Sigmoid colon (tissue), 6 donors: ENCODE measurements at regions not wholly inside any gene's neighbourhood (a gene's known extent, or its start where the extent isn't known, plus 50 kb on each side); places are given as distances from the start of the nearest gene placed in this dataset.

Experiments
- DNase-seq: peaks from one replicate; pipeline ENCODE4 v3.0.0-alpha.2; 2019
- H3K27ac ChIP-seq, 4 donors: fragments of 200-600 bp; sonication (generic); one replicate each; pipeline ENCODE4 v1.5.1; 2016 to 2019; ENCODE audit warnings: mild to moderate bottlenecking in 1 of 4
- H3K27me3 ChIP-seq, 3 donors: fragments of 200-600 bp; sonication (generic); one replicate each; pipeline ENCODE4 v1.5.1; 2019; ENCODE audit warnings: mild to moderate bottlenecking in 1 of 3
- H3K36me3 ChIP-seq, 4 donors: fragments of 200-600 bp; sonication (generic); one replicate each; pipeline ENCODE4 v1.5.1; 2016 to 2019
- H3K4me1 ChIP-seq, 4 donors: fragments of 200-600 bp; sonication (generic); one replicate each; pipeline ENCODE4 v1.5.1; 2017 to 2019
- H3K4me3 ChIP-seq, 4 donors: fragments of 200-600 bp; sonication (generic); one replicate each; pipeline ENCODE4 v1.5.1; 2017 to 2019; ENCODE audit warnings: mild to moderate bottlenecking in 2 of 4, moderate library complexity in 1 of 4
- H3K9me3 ChIP-seq, 4 donors: fragments of 200-600 bp in 3 of 4; sonication (generic) in 3 of 4; one replicate each; pipeline versions ENCODE4 v1.5.1 to v1.6.1; 2013 to 2019
- EP300 ChIP-seq, 4 donors: sonication (generic); formaldehyde crosslinking; IDR thresholded peaks; one replicate each; pipeline ENCODE4 v1.6.1; 2017; ENCODE audit warnings: antibody characterized with exemption in 4 of 4
- POLR2A ChIP-seq, 2 donors: fragments of 450-650 bp; IDR thresholded peaks; one replicate each; pipeline ENCODE4 v1.6.1; 2016; ENCODE audit warnings: antibody characterized with exemption in 2 of 2, mild to moderate bottlenecking in 2 of 2, moderate library complexity in 2 of 2
- POLR2AphosphoS5 ChIP-seq, 4 donors: sonication (generic); formaldehyde crosslinking; IDR thresholded peaks; one replicate each; pipeline ENCODE4 v1.6.1; 2017; ENCODE audit warnings: antibody characterized with exemption in 4 of 4
- WGBS, 2 donors: extraction: QIAGEN DNeasy Blood & Tissue Kit; methylation state at CpG; one replicate each; pipeline ENCODE4 v1.1.7; 2013; 5-methylcytosine and 5-hydroxymethylcytosine counted together
- intact Hi-C: fragments of 100-400 bp; cut with DNase I; formaldehyde crosslinking; loops from one replicate; pipeline ENCODE4 v1.15.1; 2023
- TF ChIP-seq, protein P1 (sequence below), 4 experiments: fragments of 450-650 bp in 3 of 4; fragments of 200-600 bp in 1 of 4; IDR thresholded peaks; one replicate each; pipeline ENCODE4 v1.5.1; 2016 to 2019; ENCODE audit warnings: antibody characterized with exemption in 4 of 4, mild to moderate bottlenecking in 3 of 4, moderate library complexity in 2 of 4
- donor health status: healthy with polysubstance abuse.
- donor health status: healthy.

DNA sequence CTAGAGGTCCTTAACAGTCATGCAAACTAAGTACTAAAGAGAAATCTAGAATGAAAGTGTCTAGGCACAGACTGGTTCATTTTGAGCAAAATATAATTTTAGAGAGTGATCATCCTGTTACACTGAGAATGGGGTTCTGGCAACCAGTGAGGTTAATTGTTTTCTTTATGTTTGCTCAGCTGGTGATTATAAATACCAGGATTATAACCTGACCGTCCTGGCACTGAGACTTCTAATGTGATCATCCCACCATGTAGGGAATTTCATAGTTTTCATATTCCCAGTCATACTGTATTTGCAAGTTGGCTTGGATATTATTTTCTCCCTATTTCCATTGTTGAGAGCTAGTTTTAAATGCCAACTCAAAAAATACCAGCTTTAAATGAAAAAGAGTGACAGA lies 852.5 kb upstream of the LRATD1 start:
- Histone ChIP-seq H3K4me1 (no peaks in the 10 kb centered on the region), H3K9me3 (no peaks in the 10 kb centered on the region), H3K36me3 (no peaks in the 10 kb centered on the region), H3K4me3 (no peak overlapping the region), H3K27me3 (no peaks in the 10 kb centered on the region), H3K27ac (no peak overlapping the region)
- intact Hi-C loops, result no loop called here
- TF ChIP-seq EP300 (IDR thresholded peaks at IDR 0.05) (no peak), POLR2AphosphoS5 (IDR thresholded peaks at IDR 0.05) (no peak), POLR2A (IDR thresholded peaks at IDR 0.05) (no peak)
- TF ChIP-seq, protein P1, sequence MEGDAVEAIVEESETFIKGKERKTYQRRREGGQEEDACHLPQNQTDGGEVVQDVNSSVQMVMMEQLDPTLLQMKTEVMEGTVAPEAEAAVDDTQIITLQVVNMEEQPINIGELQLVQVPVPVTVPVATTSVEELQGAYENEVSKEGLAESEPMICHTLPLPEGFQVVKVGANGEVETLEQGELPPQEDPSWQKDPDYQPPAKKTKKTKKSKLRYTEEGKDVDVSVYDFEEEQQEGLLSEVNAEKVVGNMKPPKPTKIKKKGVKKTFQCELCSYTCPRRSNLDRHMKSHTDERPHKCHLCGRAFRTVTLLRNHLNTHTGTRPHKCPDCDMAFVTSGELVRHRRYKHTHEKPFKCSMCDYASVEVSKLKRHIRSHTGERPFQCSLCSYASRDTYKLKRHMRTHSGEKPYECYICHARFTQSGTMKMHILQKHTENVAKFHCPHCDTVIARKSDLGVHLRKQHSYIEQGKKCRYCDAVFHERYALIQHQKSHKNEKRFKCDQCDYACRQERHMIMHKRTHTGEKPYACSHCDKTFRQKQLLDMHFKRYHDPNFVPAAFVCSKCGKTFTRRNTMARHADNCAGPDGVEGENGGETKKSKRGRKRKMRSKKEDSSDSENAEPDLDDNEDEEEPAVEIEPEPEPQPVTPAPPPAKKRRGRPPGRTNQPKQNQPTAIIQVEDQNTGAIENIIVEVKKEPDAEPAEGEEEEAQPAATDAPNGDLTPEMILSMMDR (IDR thresholded peaks at IDR 0.05), result no peak
- WGBS, 2 donors, result 13 to 46% methylated on average over 1 of the region's 1 CpG
- no peak for DNase-seq

DNA sequence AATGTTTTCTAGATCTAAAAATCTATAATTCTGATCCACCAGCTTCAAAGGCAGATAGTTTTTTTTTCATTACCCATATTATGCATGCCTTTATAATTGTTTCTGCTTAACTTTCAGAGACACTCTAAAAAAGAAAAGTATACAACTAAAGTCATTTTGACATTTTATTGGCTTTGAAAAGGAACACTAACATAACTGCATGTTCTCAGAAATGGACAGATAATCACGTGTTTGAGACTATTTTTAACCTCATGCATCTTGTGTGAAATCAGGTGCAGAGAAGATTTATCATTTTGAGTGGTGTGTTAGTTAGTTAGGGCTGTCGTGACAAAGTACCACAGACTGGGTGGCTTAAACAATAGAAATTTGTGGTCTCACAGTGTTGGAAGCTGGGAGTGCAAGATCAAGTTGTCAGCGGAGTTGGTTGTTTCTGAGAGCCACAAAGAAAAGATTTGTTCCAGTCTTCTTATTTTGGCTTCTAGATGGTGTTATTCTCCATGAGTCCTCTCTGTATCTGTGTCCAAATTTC lies 841.4 kb upstream of the LRATD1 start:
- Histone ChIP-seq H3K4me1 (peaks cover 0 to 20% (median 7%) of the 10 kb centered on the region in 4 donors), H3K36me3 (no peaks in the 10 kb centered on the region), H3K9me3 (no peaks in the 10 kb centered on the region), H3K27ac (peak overlapping the region in 3 of 4 donors; percentile 21 to 57 (median 35)), H3K4me3 (no peak overlapping the region), H3K27me3 (no peaks in the 10 kb centered on the region)
- intact Hi-C loops, result no loop called here
- TF ChIP-seq POLR2AphosphoS5 (IDR thresholded peaks at IDR 0.05) (peak; percentile 51 to 93 (median 87)), EP300 (IDR thresholded peaks at IDR 0.05) (peak; percentile 56 to 90 (median 62))
- TF ChIP-seq, protein P1 (IDR thresholded peaks at IDR 0.05), result no peak
- WGBS, 2 donors, result 45 to 49% methylated on average over 3 of the region's 3 CpGs
- DNase-seq, result no peak

DNA sequence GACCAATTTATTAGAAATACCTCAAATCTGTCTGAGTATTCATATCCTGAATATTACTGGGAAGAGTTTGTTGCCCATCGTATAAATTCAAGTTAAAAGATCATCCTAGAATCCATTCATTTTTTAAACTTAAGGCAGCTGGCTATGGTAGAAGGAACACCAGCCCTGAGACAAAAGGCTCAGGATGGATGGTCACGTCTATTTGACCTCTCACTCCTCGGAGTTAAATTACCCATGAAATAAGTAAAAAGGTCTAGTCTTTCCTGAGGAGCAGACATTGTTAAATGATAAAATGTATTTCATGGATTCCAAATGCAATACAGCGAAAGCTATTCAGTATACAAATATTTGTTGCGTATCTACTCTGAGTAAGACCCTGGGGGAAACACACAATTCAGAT lies 826.0 kb upstream of the LRATD1 start:
- Histone ChIP-seq H3K9me3 (no peaks in the 10 kb centered on the region), H3K27ac (no peak overlapping the region), H3K27me3 (no peaks in the 10 kb centered on the region), H3K4me1 (no peaks in the 10 kb centered on the region), H3K36me3 (no peaks in the 10 kb centered on the region), H3K4me3 (no peak overlapping the region)
- no peak for DNase-seq
- 90 to 92% methylated on average over 5 of the region's 5 CpGs for WGBS, 2 donors
- intact Hi-C loops, result no loop called here
- TF ChIP-seq POLR2AphosphoS5 (IDR thresholded peaks at IDR 0.05) (no peak), EP300 (IDR thresholded peaks at IDR 0.05) (no peak), POLR2A (IDR thresholded peaks at IDR 0.05) (no peak)
- TF ChIP-seq, protein P1 (IDR thresholded peaks at IDR 0.05), result no peak

DNA sequence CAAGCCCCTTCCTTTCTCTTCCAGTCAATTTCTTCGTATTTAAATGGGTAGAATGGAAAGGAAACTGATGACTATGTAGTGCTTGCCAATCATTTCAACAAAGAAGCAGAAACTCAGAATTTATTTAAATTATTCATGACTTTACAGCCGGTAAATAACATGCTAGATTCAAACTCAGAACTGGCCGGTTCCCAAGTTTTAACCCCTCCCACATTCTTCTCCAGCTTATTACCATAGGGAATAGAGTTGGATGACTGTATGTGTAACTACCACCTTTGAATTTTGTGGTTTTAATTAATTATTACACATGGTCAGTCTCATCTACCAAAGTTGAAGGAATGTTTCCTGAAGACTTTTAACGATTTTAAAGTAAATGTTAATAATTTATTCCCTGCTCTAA lies 819.3 kb upstream of the LRATD1 start:
- Histone ChIP-seq H3K9me3 (no peaks in the 10 kb centered on the region), H3K4me3 (no peak overlapping the region), H3K27me3 (no peaks in the 10 kb centered on the region), H3K27ac (no peak overlapping the region), H3K36me3 (no peaks in the 10 kb centered on the region), H3K4me1 (no peaks in the 10 kb centered on the region)
- intact Hi-C loops, result no loop called here
- 63 to 72% methylated on average over 4 of the region's 4 CpGs for WGBS, 2 donors
- no peak for TF ChIP-seq POLR2A (IDR thresholded peaks at IDR 0.05)
- TF ChIP-seq EP300 (IDR thresholded peaks at IDR 0.05), result no peak
- TF ChIP-seq POLR2AphosphoS5 (IDR thresholded peaks at IDR 0.05), result no peak
- TF ChIP-seq, protein P1 (IDR thresholded peaks at IDR 0.05), result no peak
- DNase-seq, result no peak

DNA sequence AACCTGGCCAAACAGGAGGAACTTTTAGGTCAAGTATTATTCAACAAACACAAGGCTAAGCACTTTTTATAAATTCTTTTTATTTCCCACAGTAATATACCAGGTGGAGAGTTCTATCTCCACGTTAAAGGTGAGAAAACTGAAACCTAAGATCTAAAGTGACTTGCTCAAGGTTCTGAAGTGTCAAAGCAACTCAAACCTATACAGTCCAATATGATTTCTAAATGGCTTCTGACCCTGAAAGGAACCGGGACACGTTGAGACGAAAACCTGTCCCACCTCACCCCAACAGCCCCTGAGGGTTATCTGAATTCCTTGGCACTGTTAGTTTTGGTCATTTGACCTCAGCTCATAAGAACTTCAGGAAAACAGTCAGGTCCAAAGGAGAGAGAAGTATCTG lies 814.5 kb upstream of the LRATD1 start:
- 70 to 73% methylated on average over 4 of the region's 4 CpGs for WGBS, 2 donors
- no peak for TF ChIP-seq POLR2A (IDR thresholded peaks at IDR 0.05)
- TF ChIP-seq EP300 (IDR thresholded peaks at IDR 0.05), result no peak
- TF ChIP-seq, protein P1 (IDR thresholded peaks at IDR 0.05), result no peak
- no peak for TF ChIP-seq POLR2AphosphoS5 (IDR thresholded peaks at IDR 0.05)

More for the DNA sequence above, 814.5 kb upstream of the LRATD1 start:
- H3K27ac ChIP-seq, result no peak overlapping the region
- H3K27me3 ChIP-seq, result no peaks in the 10 kb centered on the region
- H3K4me1 ChIP-seq, result no peaks in the 10 kb centered on the region
- H3K36me3 ChIP-seq, result no peaks in the 10 kb centered on the region
- no peak for DNase-seq
- H3K9me3 ChIP-seq, result no peaks in the 10 kb centered on the region
- intact Hi-C loops, result no loop called here
- H3K4me3 ChIP-seq, result no peak overlapping the region
